Vagina (tissue), 2 donors: ENCODE measurements at regions not wholly inside any gene's neighbourhood (a gene's known extent, or its start where the extent isn't known, plus 50 kb on each side); places are given as distances from the start of the nearest gene placed in this dataset.

Experiments used
- POLR2A ChIP-seq, 2 donors: fragments of 450-650 bp; IDR thresholded peaks; one replicate each; pipeline ENCODE4 v1.6.1; 2017; ENCODE audit warnings: antibody characterized with exemption in 2 of 2, mild to moderate bottlenecking in 2 of 2, moderate library complexity in 2 of 2
- POLR2AphosphoS5 ChIP-seq, 2 donors: sonication (generic); formaldehyde crosslinking; IDR thresholded peaks; one replicate each; pipeline ENCODE4 v1.9.0; 2017; ENCODE audit warnings: antibody characterized with exemption in 2 of 2, mild to moderate bottlenecking in 2 of 2, low read depth in 1 of 2; ENCODE audit not compliant: insufficient read depth in 1 of 2
- TF ChIP-seq, protein P1 (sequence below), 3 experiments: fragments of 450-650 bp in 2 of 3; fragments of 200-600 bp in 1 of 3; sonication (generic) in 1 of 3; IDR thresholded peaks; one replicate each; pipeline ENCODE4 v1.5.1; 2017 to 2019; ENCODE audit warnings: antibody characterized with exemption in 3 of 3, mild to moderate bottlenecking in 2 of 3, moderate library complexity in 2 of 3

DNA sequence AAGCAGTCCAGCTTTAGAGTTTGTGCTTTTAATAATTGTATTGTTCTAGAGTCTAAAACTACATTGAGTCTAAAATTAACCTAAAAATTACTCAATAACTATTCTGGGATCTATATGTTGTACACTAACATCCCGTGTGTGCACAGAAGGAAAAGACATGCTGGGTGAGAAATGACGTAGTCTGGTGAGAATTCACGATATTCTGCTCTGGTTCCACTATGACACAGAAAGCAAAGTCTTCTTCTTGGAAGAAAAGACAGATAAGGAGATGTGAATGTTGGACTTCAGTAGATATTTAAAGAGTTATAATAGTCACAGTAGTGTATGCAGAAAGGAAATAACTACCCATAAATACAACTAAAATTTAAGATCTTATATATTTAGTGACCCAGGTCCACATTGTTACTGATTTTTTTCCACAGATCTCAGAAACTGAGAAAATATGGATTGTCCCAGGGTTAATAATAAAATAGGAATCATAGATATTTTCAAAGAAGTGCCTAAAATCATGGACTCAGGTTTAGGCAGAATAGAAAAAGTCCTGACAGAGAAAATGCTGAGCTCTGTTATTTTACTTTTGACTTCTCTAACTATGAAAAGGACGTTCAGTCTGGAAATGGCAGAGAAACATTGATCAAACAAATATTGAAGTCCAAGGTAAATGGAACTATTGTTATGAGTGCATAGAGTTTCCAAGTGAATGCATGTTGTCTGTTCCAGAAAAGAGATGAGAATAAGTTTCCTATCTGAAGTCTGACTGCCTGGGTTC is 170.7 kb downstream of the ANKRD50 start:
- TF ChIP-seq, protein P1, sequence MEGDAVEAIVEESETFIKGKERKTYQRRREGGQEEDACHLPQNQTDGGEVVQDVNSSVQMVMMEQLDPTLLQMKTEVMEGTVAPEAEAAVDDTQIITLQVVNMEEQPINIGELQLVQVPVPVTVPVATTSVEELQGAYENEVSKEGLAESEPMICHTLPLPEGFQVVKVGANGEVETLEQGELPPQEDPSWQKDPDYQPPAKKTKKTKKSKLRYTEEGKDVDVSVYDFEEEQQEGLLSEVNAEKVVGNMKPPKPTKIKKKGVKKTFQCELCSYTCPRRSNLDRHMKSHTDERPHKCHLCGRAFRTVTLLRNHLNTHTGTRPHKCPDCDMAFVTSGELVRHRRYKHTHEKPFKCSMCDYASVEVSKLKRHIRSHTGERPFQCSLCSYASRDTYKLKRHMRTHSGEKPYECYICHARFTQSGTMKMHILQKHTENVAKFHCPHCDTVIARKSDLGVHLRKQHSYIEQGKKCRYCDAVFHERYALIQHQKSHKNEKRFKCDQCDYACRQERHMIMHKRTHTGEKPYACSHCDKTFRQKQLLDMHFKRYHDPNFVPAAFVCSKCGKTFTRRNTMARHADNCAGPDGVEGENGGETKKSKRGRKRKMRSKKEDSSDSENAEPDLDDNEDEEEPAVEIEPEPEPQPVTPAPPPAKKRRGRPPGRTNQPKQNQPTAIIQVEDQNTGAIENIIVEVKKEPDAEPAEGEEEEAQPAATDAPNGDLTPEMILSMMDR (IDR thresholded peaks at IDR 0.05), result no peak
- TF ChIP-seq POLR2A (IDR thresholded peaks at IDR 0.05) (no peak), POLR2AphosphoS5 (IDR thresholded peaks at IDR 0.05; ENCODE audit: insufficient read depth in 1 of 2, low read depth in 1 of 2) (no peak)
